ENCODE measurements at regions not wholly inside any gene's neighbourhood (a gene's known extent, or its start where the extent isn't known, plus 50 kb on each side); places are given as distances from the start of the nearest gene placed in this dataset.

DNA sequence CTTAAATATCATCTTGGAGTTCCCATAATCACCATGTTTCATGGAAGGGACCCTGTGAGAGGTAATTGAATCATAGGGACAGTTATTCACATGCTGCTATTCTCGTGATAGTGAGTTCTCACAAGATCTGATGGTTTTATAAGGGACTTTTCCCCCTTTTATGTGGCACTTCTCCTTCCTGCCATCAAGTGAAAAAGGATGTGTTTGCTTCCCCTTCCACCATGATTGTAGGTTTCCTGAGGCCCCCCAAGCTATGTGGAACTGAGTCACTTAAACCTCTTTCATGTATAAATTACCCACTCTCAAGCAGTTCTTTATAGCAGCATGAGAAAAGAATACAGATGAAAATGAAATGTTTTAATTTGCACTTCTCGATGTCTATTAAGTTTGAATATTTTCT lies 112.0 kb downstream of the ZNF648 start:
- no TSS peak for BruUV-seq (replicated peaks)
- TF ChIP-seq, protein P1, sequence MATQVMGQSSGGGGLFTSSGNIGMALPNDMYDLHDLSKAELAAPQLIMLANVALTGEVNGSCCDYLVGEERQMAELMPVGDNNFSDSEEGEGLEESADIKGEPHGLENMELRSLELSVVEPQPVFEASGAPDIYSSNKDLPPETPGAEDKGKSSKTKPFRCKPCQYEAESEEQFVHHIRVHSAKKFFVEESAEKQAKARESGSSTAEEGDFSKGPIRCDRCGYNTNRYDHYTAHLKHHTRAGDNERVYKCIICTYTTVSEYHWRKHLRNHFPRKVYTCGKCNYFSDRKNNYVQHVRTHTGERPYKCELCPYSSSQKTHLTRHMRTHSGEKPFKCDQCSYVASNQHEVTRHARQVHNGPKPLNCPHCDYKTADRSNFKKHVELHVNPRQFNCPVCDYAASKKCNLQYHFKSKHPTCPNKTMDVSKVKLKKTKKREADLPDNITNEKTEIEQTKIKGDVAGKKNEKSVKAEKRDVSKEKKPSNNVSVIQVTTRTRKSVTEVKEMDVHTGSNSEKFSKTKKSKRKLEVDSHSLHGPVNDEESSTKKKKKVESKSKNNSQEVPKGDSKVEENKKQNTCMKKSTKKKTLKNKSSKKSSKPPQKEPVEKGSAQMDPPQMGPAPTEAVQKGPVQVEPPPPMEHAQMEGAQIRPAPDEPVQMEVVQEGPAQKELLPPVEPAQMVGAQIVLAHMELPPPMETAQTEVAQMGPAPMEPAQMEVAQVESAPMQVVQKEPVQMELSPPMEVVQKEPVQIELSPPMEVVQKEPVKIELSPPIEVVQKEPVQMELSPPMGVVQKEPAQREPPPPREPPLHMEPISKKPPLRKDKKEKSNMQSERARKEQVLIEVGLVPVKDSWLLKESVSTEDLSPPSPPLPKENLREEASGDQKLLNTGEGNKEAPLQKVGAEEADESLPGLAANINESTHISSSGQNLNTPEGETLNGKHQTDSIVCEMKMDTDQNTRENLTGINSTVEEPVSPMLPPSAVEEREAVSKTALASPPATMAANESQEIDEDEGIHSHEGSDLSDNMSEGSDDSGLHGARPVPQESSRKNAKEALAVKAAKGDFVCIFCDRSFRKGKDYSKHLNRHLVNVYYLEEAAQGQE (IDR thresholded peaks at IDR 0.05; ENCODE audit: low read depth) = no peak
- no peak for TF ChIP-seq EZH2phosphoT487 (IDR thresholded peaks at IDR 0.05; ENCODE audit: borderline replicate concordance)
- no peak for TF ChIP-seq ZFX (IDR thresholded peaks at IDR 0.05)
- TF ChIP-seq CBX3 (IDR thresholded peaks at IDR 0.05; ENCODE audit: low read depth) = no peak
- ChIA-PET POLR2A (no interaction called here), RAD21 (ENCODE audit: low non-redundant PET in 1 of 2, low total read pairs in 2 of 2, uncharacterized antibody in 2 of 2, unreplicated experiment in 2 of 2) (no interaction called here), CTCF (no interaction called here)
- H3K9me3 ChIP-seq (ENCODE audit: control insufficient read depth in 1 of 2, insufficient read depth in 1 of 2, low read depth in 1 of 2, low read length in 2 of 2) = no peaks in the 10 kb centered on the region
- ATAC-seq (no peak), DNase-seq (ENCODE audit: low read depth, low spot score) (no peak)
- H3K79me2 ChIP-seq (ENCODE audit: insufficient read depth, low read length) = no peaks in the 10 kb centered on the region
- H3K27ac ChIP-seq (ENCODE audit: low read depth, low read length) = no peak overlapping the region
- peaks cover 5% of the 10 kb centered on the region; the same call in 1 of the 2 replicates for H3K27me3 ChIP-seq (ENCODE audit: insufficient read depth, low read length)
- intact Hi-C loops (cut with micrococcal nuclease) = no loop called here
- no peak overlapping the region for H3K9ac ChIP-seq (ENCODE audit: low read length)
- no peaks in the 10 kb centered on the region for H3K36me3 ChIP-seq (ENCODE audit: control insufficient read depth in 1 of 2, insufficient read depth in 2 of 2, low read length in 2 of 2)
- H3K4me1 ChIP-seq (ENCODE audit: control insufficient read depth in 1 of 2, insufficient read depth in 2 of 2, low read length in 2 of 2) = no peaks in the 10 kb centered on the region
- H3K4me2 ChIP-seq (ENCODE audit: low read length) = no peak overlapping the region
- no peak overlapping the region for H2AFZ ChIP-seq (ENCODE audit: low read depth, low read length, poor library complexity, severe bottlenecking)
- H3K4me3 ChIP-seq (replicated peaks in 1 of 2; ENCODE audit: low read depth in 1 of 2, low read length in 2 of 2) = no peak overlapping the region
- H4K20me1 ChIP-seq (ENCODE audit: insufficient read depth) = no peaks in the 10 kb centered on the region
- H3K9me2 ChIP-seq (ENCODE audit: insufficient read depth) = no peaks in the 10 kb centered on the region

DNA sequence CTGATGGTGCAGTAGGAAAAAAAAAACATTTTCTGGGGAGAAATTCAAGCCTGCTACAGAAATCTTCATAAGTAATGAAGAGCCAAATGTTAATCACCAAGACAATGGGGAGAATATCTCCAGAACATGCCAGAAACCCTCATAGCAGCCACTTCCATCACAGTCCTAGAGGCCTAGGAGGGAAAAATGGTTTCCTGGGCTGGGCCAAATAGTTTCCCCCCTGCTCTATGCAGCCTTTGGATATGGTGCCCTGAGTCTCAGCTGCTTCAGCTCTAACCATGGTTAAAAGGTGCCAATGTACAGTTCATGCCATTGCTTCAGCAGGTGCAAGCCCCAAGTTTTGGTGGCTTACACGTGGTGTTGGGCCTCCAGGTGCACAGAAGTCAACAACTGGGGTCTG lies 113.1 kb downstream of the ZNF648 start:
- DNase-seq (ENCODE audit: low read depth, low spot score) (no peak), ATAC-seq (no peak)
- no peaks in the 10 kb centered on the region for H3K9me3 ChIP-seq (ENCODE audit: control insufficient read depth in 1 of 2, insufficient read depth in 1 of 2, low read depth in 1 of 2, low read length in 2 of 2)
- H3K36me3 ChIP-seq (ENCODE audit: control insufficient read depth in 1 of 2, insufficient read depth in 2 of 2, low read length in 2 of 2) = no peaks in the 10 kb centered on the region
- RAD21 ChIA-PET (ENCODE audit: low non-redundant PET in 1 of 2, low total read pairs in 2 of 2, uncharacterized antibody in 2 of 2, unreplicated experiment in 2 of 2) = no interaction called here
- POLR2A ChIA-PET = no interaction called here
- no peak for TF ChIP-seq SP1 (IDR thresholded peaks at IDR 0.05; ENCODE audit: low read depth)
- no peak for TF ChIP-seq EGR1 (IDR thresholded peaks at IDR 0.05; ENCODE audit: low read depth)
- TF ChIP-seq YY1 (IDR thresholded peaks at IDR 0.05; ENCODE audit: extremely low read depth, insufficient replicate concordance, low read depth, low read length) = no peak
- TF ChIP-seq, protein P2, sequence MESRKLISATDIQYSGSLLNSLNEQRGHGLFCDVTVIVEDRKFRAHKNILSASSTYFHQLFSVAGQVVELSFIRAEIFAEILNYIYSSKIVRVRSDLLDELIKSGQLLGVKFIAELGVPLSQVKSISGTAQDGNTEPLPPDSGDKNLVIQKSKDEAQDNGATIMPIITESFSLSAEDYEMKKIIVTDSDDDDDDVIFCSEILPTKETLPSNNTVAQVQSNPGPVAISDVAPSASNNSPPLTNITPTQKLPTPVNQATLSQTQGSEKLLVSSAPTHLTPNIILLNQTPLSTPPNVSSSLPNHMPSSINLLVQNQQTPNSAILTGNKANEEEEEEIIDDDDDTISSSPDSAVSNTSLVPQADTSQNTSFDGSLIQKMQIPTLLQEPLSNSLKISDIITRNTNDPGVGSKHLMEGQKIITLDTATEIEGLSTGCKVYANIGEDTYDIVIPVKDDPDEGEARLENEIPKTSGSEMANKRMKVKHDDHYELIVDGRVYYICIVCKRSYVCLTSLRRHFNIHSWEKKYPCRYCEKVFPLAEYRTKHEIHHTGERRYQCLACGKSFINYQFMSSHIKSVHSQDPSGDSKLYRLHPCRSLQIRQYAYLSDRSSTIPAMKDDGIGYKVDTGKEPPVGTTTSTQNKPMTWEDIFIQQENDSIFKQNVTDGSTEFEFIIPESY (IDR thresholded peaks at IDR 0.05; ENCODE audit: extremely low read depth, insufficient replicate concordance, low read length) = no peak
- TF ChIP-seq, protein P3, sequence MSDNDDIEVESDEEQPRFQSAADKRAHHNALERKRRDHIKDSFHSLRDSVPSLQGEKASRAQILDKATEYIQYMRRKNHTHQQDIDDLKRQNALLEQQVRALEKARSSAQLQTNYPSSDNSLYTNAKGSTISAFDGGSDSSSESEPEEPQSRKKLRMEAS (IDR thresholded peaks at IDR 0.05) = no peak
- no peak for TF ChIP-seq EZH2phosphoT487 (IDR thresholded peaks at IDR 0.05; ENCODE audit: borderline replicate concordance)
- H3K79me2 ChIP-seq (ENCODE audit: insufficient read depth, low read length) = no peaks in the 10 kb centered on the region
- H2AFZ ChIP-seq (ENCODE audit: low read depth, low read length, poor library complexity, severe bottlenecking) = no peak overlapping the region
- no peaks in the 10 kb centered on the region for H3K9me2 ChIP-seq (ENCODE audit: insufficient read depth)
- H3K4me3 ChIP-seq (replicated peaks in 1 of 2; ENCODE audit: low read depth in 1 of 2, low read length in 2 of 2) = no peak overlapping the region
- BruUV-seq (replicated peaks) = no TSS peak
- peaks cover 5% of the 10 kb centered on the region; the same call in 1 of the 2 replicates for H3K27me3 ChIP-seq (ENCODE audit: insufficient read depth, low read length)
- no peaks in the 10 kb centered on the region for H3K4me1 ChIP-seq (ENCODE audit: control insufficient read depth in 1 of 2, insufficient read depth in 2 of 2, low read length in 2 of 2)
- no peaks in the 10 kb centered on the region for H4K20me1 ChIP-seq (ENCODE audit: insufficient read depth)
- H3K4me2 ChIP-seq (ENCODE audit: low read length) = no peak overlapping the region
- H3K27ac ChIP-seq (ENCODE audit: low read depth, low read length) = no peak overlapping the region
- H3K9ac ChIP-seq (ENCODE audit: low read length) = no peak overlapping the region
- intact Hi-C loops (cut with micrococcal nuclease) = no loop called here
- CTCF ChIA-PET = no interaction called here
